ENCODE measurements at regions not wholly inside any gene's neighbourhood (a gene's known extent, or its start where the extent isn't known, plus 50 kb on each side); places are given as distances from the start of the nearest gene placed in this dataset.

DNA sequence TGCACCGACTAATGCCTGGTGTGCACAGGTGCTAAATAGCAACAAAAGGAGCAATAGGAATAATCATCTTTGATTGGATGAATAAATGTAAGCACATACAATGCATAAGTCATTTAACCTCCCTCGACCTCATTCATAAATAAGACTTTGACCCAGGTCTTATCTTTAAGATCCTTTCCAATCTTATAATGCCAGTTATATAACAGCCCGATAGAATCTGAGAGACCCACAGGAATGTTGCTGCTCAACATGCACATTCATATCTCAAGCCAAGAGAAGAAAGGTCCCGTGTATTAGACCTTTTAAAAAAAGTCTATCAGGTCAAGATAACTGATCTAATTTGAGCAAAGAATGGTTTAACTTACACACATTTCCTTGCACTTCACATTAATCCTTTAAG lies 146.8 kb upstream of the SOX9 start:
- DNase-seq, result no peak

DNA sequence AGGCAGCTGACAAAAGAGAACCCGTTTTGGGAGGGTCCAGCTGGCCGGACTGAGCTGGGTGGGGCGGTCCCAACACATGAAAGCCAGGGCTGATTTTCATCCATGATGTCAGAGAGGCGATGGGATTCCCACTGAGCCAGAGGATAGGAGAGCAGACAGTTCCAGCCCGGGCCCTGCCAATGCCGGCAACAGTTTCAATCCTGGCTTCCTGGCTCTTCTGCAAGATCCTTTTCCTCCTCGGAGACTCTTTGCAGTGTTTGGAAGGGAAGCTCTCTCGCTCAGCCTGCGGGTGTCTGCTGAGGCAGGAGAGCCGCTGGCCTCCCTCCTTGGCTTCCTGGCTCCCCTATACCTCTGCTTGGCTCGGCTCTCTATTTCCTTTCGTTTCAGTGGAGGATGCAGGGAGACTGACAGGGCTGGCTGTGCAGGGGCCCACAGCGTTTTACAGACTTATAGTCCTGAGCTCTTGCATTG lies 145.5 kb upstream of the SOX9 start:
- no peak for DNase-seq

DNA sequence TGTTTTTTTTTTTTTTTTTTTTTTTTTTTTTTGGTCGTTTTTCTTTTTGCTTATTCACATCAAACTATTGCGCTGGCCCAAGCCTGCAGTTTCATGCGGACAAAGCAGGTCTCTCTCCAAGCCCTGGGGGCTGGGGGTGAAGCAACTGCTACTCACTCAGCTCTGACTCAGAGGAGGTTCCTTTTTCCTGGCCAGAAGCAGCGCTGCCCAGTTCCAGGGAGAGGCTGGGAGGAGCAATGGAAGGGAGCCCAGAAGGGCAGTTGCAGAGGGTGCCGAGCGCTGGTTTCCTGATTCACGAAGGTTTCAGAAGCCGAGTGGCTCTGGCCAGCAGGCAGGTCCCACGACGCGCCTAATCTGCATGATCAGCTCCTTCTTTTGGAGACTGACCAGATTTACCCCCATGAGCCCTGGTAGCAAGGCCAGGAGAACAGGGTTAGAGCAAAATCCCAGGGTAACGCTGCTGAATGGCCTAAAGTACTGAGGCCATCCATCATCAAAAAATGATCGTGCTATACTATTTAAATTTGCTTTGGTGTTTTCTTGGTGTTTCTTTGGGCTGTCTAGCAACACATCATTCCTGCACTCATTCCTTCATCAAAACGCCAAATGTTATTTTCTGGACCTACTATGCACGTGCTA lies 144.7 kb upstream of the SOX9 start:
- no peak for DNase-seq

DNA sequence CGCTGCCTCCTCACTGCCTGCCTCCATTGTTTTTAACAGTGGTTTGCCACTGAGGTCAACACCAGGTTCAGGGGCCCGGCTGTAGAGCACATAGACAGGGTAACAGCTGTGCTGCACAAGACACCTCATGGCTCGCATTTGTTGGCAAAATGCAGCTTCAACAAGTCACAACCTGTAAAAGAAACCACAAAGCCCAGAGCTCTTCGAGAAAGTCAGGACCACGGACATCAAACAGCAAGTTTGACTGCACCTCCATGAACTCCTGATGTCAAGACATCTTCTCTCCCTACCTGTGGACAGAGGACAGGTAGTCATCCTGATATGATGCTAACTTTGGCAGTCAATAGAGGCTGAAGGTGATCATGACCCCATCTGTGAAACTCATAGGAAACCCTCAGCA lies 142.4 kb upstream of the SOX9 start:
- no peak for DNase-seq

DNA sequence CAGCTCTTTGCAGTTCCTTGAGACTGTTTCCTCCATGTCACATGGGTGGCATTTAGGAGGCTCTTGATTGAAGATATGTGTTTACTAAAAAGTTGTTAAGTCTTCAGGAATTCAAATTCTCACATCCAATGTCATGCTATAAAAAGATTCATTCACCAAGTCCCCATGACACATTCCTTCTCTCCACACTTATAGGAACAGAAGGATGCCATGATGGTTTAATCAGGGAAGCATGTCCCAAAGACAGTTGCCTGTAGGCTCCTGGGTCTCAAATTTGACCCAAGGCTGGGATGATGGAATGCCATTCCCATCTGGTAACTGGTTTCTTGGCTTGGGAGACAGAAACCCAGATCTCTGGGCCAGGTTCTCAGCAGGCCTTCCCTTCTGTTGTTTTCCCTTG lies 140.6 kb upstream of the SOX9 start:
- DNase-seq, result no peak

DNA sequence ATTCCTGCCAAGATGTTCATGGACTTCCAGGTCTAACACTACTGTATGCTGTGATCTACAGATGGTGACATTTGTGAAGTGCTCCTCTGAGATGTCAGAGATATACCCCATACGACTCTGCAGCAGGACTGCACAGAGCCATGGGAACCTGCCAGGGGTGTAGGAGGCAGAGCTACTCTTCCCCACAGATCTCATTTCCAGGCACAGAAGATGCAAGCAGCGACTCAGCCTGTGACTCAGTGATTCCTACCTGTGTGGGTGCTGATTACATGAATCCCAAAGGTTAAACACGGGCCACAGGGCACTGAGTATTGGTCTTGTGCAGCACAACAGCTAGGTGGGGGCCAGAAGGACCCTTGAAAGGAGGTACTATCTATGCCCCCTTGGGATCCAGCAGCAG lies 137.0 kb upstream of the SOX9 start:
- no peak for DNase-seq

DNA sequence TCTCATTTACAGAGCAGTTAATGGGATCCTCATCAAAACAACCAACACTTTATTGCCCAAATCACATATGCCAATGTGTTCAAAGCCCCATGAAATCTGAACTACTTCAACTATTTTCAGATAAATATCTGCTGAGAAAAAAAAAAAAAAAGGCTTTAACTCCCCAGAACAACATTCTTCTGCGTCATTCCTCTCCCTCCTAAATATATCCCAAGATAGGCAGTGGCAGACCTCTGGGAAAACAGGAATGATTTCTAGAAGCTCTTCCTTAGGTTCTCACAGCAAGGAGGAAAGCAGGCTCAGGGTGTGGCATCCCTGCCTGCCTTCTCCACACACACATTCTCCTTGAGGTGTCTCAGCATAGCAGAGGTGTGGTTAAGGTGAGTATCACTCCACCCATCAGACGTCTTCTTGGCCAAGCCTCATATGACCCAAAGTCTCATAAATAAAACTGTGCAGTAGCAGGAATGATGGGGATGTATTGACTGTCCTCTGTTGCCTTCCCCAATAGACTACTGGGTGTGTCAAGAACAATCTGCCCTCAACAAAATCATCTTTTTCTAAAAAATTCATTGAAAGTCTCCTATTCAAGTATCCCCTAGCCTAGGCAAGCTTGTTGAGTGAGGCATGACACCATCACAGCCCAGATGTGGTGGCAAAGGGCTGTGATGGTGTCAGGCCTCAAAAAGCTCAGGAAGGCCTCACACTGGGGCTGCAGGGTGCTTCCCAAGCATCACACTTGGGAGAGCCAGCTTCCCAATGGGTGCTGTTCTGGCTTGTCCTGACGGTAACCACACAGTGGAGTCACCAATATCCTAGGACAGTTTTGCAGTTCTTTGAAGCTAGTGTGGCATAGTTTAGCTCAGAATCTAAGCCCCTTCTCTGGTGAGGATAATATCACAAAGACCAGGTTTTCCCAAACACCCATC lies 135.4 kb upstream of the SOX9 start:
- no peak for DNase-seq

DNA sequence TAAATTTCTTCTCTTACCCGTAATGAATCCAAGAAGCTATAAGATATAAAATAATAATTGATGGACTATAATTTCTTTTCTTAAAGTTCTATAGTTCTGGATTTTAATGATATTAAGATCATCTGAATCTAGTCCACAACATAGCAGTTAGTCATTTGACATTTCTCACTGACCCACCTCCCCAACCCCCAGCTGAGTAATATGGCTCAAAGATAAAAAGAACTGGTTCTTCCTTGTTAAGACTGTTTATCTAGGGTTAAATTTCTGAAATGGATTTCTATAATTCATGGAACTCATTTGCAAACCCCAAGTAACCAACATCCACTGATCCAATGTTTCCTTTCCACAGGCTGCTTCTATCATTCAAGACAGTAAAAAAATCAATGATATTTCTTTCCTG lies 133.9 kb upstream of the SOX9 start:
- DNase-seq, result no peak

DNA sequence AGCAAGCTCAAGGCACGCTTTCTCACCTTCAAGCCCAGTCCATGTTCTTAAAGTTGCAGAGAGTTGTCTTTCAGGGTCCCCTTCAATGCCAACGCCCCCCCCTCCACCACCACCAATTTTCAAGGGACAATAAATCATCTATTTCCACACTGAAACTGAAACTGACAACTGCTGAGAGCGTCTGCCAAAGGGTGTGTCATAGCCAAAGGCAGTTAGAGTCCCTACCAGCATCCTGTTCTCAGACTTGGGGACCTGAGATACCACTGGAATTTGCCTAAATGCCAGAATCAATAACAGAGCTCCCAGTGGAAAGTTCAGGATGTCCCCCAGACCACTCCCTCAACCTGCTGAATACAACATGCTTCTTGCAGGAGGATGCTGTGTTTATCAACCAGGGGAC lies 133.2 kb upstream of the SOX9 start:
- DNase-seq, result no peak

DNA sequence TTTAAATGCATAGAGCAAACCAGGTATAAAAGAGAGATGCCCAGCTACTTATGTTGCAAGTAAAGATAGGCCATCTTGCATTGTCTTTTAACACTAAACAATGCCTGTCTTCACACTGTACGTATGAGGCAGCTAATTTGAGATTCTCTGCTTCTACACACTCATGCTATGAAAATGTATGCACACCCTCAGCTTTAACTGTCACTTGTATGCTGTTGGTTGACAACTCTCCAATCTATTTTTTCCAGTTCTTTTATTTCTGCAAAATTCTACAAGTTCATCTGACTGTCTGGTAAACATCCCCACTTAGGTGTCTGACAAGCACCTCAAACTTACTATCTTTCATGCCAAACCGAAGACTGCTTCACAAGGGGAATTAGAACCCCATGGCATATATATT lies 131.7 kb upstream of the SOX9 start:
- no peak for DNase-seq

DNA sequence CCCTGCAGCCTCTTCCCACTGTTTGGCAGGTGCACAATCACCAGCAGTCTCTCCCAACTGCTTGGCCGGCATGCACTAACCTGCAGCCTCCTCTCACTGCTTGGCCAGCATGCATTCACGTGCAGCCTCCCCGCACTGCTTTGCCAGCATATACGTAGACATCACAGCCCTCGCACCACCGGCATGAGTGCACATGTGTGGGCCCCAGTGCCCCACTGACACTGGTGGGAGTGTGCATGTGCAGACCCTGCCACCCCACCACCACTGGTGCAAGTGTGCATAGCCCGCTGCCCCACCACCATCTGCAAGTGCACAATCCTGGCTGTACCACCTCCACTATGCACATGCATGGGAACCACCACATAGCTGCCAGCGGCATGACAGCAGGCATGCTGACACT lies 127.5 kb upstream of the SOX9 start:
- no peak for DNase-seq

DNA sequence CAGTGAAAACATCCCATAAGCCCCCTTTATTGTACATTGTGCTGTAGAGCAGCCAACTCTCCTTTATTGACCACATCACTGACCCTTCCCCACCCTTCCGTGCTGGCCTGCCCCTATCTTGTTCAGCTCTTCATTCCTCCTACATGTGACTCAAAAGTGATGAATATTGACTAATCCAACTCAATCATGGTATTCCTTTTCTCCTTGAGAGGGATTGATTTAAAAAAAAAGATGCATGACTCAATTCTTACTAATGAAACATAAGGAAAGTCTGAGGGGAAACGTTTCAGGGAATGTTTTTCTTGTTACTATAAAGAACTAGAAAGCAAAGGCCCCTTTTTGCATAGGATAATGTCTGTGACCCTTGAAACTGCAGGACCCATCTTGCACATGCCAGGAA lies 125.2 kb upstream of the SOX9 start:
- no peak for DNase-seq

DNA sequence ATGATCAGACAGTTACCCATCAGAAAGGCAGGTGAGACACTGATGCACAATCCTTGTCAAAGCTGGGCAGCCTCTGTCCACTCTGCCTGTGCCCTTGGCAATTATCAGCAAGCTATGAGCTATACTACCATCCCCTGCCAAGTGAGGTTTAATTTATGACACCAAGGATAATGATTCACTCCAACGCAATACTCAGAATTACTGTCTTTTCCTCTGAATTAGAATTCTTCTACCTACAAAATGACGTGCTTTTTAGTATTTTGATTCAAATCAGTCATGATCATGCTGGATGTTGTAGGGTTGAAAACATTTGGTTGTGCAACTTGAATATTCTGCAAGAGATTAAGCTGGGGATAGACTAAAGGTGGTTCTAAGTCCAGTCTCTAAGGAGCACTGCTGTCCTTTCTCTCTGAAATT lies 116.8 kb upstream of the SOX9 start:
- DNase-seq, result no peak

DNA sequence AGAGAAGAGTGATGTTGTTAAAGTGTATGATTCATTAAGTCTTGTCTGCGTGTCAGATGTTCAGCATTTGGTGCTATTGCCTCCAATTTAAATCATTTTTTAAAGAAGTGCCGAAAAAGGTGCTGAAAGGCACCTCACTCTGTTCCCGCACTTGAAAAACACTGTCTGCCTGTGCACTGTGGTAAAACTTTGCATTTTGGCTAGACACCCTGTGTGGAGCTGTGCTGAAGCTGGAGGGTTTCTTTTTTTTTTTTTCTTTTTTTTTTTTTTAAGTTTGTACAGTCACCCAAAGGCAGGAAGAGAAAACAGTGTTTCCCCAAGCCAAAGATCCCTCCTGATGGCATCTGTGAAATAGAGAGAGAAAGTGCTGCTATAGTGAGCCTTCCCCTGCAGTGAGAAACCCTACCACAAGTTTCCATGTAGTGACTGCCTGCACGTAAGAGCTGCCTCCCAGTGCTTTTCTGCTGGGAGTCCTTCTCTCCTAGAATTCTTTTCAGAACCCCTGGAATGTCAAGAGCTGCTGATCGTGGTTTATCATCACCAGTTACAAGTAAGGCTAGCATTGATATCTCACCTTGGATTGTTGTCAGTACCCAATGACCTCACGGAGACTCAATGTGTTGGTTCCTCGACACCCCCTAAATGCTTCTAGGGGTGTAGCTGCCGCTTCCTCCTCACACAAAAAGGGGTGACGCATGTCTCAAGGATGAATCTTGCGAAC lies 116.0 kb upstream of the SOX9 start:
- DNase-seq, result no peak

DNA sequence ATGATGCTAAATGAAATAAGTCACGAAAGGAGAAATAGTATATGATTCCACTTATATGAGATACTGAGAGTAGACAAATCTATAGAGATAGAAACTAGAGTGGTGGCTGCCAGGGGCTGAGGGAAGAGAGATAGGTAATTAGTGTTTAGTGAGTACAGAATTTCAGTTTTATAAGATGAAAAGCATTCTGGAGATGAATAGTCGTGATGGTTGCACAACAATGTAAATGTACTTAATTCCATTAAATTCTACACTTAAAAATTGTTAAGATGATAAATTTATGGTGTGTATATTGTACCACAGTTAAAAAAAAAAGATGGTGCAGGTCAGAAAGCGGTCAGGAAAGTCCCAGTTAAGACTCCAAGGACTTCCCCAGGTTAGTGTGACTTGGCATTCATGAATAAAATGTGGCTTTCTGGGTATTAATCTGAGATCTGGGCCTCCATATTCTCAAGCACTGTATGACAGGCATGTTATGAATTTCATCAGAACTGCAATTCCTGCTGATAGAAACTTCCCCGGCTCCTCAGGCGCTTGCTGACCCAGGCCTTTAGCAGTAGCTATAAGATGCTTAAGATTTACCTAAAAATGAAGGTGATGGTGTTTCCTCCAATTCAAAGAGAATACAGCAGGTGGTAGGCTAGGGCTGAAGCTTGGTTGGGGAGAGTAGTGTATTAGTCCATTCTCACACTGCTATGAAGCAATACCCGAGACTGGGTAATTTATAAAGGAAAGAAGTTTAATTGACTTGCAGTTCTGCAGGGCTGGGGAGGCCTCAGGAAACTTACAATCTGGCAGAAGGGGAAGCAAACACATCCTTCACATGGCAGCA lies 115.3 kb upstream of the SOX9 start:
- no peak for DNase-seq

DNA sequence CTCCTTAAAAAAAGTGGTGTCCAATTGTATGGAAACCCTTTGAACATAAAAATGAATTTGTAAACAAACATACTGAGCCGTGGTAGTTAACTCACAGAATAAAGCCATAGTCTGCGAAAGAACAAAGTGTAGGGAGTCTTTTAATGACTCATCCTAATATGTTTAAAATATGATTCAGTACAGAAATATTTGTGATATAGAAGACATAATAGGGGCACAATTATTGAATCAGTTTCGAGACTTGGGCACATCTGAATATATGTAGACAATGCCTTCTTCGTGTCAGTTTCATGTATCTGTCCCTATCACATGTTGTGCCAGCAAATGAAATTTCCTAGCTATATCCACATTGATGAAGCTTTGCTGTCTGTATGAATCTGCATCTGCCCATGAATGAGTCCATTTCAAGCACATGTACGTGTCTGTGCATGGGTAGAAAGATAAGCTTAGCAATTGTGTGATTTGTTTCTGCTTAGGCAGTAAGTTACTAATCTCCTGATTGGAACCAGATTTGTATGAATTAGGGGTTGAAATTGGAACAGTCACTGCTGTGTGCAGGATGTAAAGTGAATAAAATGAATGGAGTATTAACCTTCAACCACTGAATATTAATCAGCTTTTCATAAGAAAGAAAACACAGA lies 112.5 kb upstream of the SOX9 start:
- DNase-seq, result no peak

DNA sequence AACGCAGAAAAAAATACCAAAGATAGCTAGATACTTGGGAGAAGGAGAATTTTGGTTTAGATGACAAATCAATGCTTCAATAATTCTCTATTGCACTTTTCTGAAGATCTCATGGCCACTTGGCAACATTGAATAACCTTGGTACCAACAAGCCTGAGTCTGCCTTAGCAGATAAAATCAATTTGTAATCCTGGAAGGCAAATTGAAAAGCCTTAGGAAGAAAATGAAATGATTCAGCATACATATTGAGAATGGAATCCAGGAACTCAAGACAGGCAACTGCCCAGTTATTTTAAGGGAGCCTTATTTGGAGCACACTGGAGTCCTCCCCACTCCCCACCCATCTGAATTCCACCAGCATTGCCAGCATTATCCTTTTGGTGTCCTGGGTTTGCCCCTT lies 109.3 kb upstream of the SOX9 start:
- DNase-seq, result no peak

DNA sequence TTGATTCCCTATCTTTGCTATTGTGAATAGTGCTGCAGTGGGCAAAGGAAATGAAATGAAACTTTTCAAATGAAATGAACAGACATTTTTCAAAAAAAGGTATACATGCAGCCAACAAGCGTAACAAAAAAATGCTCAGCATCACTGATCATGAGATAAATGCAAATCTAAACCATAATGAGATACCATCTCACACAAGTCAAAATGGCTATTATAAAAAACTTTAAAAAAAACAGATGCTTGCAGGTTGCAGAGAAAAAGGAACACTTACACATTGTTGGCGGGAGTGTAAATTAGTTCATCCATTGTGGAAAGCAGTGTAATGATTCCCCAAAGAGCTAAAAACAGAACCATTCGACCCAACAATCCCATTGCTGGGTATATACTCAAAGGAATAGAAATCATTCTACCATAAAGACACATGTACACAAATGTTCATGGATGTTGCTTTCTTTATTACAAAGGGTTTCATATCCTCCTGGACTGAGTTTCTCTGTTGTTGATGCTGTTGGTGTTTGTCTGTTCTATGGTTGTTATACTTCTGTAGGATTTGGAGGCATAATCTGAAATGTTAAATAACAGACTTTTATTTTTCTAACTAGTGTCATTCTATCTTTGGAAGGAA lies 99.3 kb upstream of the SOX9 start:
- no peak for DNase-seq

DNA sequence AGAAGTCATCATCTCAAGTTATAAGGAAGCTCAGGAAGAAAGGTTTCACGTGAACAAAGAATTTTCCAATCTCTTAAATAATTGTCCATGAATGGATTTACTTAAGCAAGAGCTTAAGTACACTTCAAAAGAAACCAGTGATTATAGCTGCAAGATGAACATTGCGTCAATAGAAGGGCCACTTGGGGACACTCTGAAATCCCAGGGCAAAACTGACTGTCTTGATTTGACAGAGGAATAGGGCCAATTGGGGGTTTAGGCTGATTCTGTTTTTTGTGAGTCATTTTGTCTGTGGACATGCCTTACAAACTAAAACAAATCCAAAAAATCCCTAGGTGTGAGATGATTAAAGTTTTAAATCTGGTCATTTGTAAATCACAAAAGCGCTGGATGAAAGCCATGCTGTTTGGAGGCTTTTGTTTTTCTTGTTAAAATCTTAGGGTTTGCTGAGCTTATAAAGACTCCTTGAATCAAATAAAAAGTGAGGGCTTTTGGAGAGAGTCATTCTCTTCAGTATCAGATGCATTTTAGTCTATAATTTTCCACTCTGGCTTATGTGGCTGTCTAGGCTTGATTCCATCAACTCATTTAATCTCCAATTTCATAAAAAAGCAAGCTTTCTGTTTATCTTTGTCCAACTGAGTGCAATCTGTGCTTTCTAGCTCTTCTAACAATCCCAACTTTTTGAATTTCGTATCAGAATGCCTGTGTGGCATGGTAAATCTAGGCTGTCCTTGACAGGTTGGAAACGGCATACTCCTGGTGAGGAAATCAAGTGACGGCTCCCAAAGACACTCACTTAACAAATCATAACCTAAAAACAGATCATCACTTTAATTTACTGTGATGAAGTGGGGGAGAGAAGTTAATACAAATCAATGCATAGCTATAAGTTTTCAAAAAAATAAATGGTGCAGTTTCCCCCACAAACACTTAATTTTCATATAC lies 98.2 kb upstream of the SOX9 start:
- no peak for DNase-seq

DNA sequence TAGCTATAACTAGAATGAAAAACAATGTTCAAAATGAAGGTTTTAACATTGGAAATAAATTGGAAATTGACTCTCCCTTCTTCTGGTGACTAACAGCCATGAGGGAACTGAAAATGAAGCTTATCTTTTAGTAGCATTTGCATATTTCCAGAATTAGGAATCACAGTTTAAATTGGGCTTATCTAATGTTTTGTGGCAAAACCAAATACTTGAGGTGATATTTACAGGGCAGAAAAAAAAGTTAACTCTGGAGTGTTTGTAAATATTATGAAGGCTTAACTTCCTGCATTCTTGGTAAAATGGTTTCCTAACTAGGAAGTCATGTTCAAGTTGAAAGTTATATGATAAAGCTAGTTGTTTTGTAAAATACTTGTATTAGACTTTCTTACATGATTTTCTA lies 96.4 kb upstream of the SOX9 start:
- no peak for DNase-seq

DNA sequence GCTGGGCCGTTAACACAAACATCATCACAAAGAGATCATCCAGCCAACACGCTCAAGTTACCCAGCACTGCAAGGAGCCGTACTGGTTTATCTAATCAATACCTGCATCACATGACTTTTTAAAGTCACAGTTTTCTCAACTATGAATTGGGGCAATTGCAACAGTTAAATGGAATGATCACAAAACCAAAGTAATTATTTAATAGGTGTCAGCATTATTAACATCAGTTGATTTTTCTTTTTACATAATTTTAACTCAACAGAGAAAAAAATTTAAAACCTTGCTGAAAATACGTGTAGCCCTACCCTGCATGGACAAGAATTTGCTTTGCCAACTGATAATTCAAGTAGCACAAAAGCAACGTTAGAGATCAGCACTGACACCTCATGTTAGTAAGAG lies 95.7 kb upstream of the SOX9 start:
- no peak for DNase-seq
